GM10266 (cell line): ENCODE measurements at regions not wholly inside any gene's neighbourhood (a gene's known extent, or its start where the extent isn't known, plus 50 kb on each side); places are given as distances from the start of the nearest gene placed in this dataset.

Source experiments
- DNase-seq: peaks from one replicate; pipeline ENCODE4 v3.0.0; 2012; ENCODE audit errors: extremely low spot score
- TF ChIP-seq, protein P1 (sequence below): IDR thresholded peaks from 2 replicates; pipeline ENCODE4 v1.5.1; 2012; ENCODE audit warnings: mild to moderate bottlenecking, low read depth; ENCODE audit not compliant: control insufficient read depth, insufficient read depth; ENCODE audit errors: missing control alignments

- TF ChIP-seq, protein P1, sequence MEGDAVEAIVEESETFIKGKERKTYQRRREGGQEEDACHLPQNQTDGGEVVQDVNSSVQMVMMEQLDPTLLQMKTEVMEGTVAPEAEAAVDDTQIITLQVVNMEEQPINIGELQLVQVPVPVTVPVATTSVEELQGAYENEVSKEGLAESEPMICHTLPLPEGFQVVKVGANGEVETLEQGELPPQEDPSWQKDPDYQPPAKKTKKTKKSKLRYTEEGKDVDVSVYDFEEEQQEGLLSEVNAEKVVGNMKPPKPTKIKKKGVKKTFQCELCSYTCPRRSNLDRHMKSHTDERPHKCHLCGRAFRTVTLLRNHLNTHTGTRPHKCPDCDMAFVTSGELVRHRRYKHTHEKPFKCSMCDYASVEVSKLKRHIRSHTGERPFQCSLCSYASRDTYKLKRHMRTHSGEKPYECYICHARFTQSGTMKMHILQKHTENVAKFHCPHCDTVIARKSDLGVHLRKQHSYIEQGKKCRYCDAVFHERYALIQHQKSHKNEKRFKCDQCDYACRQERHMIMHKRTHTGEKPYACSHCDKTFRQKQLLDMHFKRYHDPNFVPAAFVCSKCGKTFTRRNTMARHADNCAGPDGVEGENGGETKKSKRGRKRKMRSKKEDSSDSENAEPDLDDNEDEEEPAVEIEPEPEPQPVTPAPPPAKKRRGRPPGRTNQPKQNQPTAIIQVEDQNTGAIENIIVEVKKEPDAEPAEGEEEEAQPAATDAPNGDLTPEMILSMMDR = no peak
- DNase-seq = no peak
These were observed 926.6 kb upstream of the MBL2 start for GRCh38 chr10:53699231-53699630.

- TF ChIP-seq, protein P1 = no peak
- no peak for DNase-seq
These were observed 924.5 kb upstream of the MBL2 start for GRCh38 chr10:53697038-53697437.

- TF ChIP-seq, protein P1 = no peak
- DNase-seq = no peak
These were observed 918.1 kb upstream of the MBL2 start for GRCh38 chr10:53690524-53691240.

DNA sequence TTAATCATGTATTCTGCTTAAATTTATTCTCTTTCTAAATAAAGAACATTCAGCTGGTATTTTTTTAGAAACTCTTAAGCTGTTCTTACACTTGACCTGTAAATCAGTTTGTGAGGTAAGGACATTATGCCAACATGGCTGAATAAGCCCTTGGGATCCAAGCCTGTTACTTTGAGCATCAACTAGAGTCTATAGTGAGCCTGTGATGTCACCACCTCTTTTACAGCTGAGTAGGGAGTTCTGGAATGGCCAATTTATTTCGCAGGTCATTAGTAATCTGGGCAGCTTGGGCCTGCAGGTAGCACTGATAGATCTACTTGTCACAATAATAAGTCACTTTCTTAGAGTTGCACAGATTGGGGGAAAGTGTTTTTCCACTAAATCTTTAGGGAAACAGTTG is 915.2 kb upstream of the MBL2 start:
- TF ChIP-seq, protein P1 = no peak
- DNase-seq = no peak

- TF ChIP-seq, protein P1 = no peak
These were observed 910.3 kb upstream of the MBL2 start for GRCh38 chr10:53682885-53683284.

GRCh38 chr10:53682458-53682857 is 909.9 kb upstream of the MBL2 start:
- DNase-seq = no peak
- TF ChIP-seq, protein P1 = no peak

More at GRCh38 chr10:53682885-53683284, 910.3 kb upstream of the MBL2 start:
- DNase-seq = no peak

- TF ChIP-seq, protein P1 = no peak
- no peak for DNase-seq
These were observed 907.1 kb upstream of the MBL2 start for GRCh38 chr10:53679666-53680065.
